ENCODE measurements at regions not wholly inside any gene's neighbourhood (a gene's known extent, or its start where the extent isn't known, plus 50 kb on each side); places are given as distances from the start of the nearest gene placed in this dataset.

DNA sequence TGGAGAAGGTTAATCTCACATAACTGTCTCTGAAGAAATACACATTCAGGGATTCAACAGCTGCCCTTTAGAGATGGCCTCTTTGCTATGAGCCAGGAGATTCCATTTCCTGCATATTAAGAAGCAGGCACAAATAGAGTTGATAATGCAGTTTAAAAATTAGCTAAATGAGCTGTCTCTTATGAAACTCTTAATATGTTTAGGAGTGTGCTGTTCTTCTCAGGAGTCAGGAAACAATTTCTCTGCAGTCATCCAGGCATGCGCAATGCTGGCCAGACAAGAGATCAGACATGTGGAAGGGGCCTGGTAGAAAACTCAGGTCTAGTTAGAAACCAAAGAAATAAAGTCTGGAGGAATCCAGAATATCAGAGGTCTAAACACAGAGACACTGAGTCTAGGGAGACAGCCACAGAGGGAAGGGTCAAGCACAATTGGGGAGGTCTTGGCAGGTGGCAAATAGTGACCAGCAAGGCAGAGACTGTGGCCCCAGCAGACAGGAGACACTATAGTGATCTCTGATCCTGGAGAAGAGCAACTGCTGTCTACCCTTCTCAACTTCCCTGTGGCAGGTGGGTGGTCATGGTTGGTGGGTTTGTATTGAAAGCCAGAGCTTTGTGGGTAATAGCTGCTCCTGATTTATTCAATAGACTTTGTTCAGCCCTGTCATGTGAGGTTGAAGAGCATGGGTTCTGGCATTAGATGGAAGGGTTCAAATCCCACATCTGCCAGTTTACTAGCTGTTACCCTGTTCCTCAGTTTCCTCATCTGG, 185.8 kb upstream of the RMST start:
- TF ChIP-seq, protein P1, sequence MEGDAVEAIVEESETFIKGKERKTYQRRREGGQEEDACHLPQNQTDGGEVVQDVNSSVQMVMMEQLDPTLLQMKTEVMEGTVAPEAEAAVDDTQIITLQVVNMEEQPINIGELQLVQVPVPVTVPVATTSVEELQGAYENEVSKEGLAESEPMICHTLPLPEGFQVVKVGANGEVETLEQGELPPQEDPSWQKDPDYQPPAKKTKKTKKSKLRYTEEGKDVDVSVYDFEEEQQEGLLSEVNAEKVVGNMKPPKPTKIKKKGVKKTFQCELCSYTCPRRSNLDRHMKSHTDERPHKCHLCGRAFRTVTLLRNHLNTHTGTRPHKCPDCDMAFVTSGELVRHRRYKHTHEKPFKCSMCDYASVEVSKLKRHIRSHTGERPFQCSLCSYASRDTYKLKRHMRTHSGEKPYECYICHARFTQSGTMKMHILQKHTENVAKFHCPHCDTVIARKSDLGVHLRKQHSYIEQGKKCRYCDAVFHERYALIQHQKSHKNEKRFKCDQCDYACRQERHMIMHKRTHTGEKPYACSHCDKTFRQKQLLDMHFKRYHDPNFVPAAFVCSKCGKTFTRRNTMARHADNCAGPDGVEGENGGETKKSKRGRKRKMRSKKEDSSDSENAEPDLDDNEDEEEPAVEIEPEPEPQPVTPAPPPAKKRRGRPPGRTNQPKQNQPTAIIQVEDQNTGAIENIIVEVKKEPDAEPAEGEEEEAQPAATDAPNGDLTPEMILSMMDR (IDR thresholded peaks at IDR 0.05; ENCODE audit: low read length): no peak
- TF ChIP-seq EZH2 (IDR thresholded peaks at IDR 0.05; ENCODE audit: borderline replicate concordance, low read length): no peak
